Left renal pelvis (tissue), 4 donors: ENCODE measurements at regions not wholly inside any gene's neighbourhood (a gene's known extent, or its start where the extent isn't known, plus 50 kb on each side); places are given as distances from the start of the nearest gene placed in this dataset.

Source experiments
- DNase-seq, 4 donors: peaks; one replicate each; pipeline ENCODE4 v3.0.0-alpha.2; 2013; ENCODE audit warnings: low read depth in 4 of 4, low spot score in 3 of 4

GRCh38 chrX:2608638-2609430 lies 82.3 kb upstream of the CD99 start:
- peak in 2 of 4 donors; percentile 63 to 64 for DNase-seq

- no peak for DNase-seq
Observed at GRCh38 chrX:2607113-2607512, 84.0 kb upstream of the CD99 start.

- DNase-seq, result no peak
Observed at GRCh38 chrX:2600564-2600963, 90.5 kb upstream of the CD99 start.

- no peak for DNase-seq
Observed at GRCh38 chrX:2596555-2597255, 94.4 kb upstream of the CD99 start.

- no peak for DNase-seq
Observed at GRCh38 chrX:2596045-2596444, 95.0 kb upstream of the CD99 start.

GRCh38 chrX:2595258-2595657 lies 94.5 kb upstream of the DHRSX start:
- DNase-seq, result no peak

- DNase-seq, result no peak
Observed at GRCh38 chrX:2594491-2594890, 93.7 kb upstream of the DHRSX start.

GRCh38 chrX:2592279-2592678 lies 91.5 kb upstream of the DHRSX start:
- no peak for DNase-seq

- no peak for DNase-seq
Observed at GRCh38 chrX:2589186-2590020, 88.6 kb upstream of the DHRSX start.

GRCh38 chrX:2588049-2588448 lies 87.3 kb upstream of the DHRSX start:
- no peak for DNase-seq

GRCh38 chrX:2587146-2587545 lies 86.4 kb upstream of the DHRSX start:
- no peak for DNase-seq

- no peak for DNase-seq
Observed at GRCh38 chrX:2585158-2585470, 84.3 kb upstream of the DHRSX start.

GRCh38 chrX:2584251-2585157 lies 83.7 kb upstream of the DHRSX start:
- no peak for DNase-seq

GRCh38 chrX:2583194-2584162 lies 82.7 kb upstream of the DHRSX start:
- DNase-seq, result no peak

- DNase-seq, result no peak
Observed at GRCh38 chrX:2582667-2583066, 81.9 kb upstream of the DHRSX start.

- DNase-seq, result no peak
Observed at GRCh38 chrX:2581296-2581695, 80.5 kb upstream of the DHRSX start.

- DNase-seq, result no peak
Observed at GRCh38 chrX:2578864-2579263, 78.1 kb upstream of the DHRSX start.

GRCh38 chrX:2577844-2578466 lies 77.2 kb upstream of the DHRSX start:
- no peak for DNase-seq

GRCh38 chrX:2576793-2577192 lies 76.0 kb upstream of the DHRSX start:
- no peak for DNase-seq
